Ovary (tissue), 3 donors: ENCODE measurements at regions not wholly inside any gene's neighbourhood (a gene's known extent, or its start where the extent isn't known, plus 50 kb on each side); places are given as distances from the start of the nearest gene placed in this dataset.

ENCODE experiments used
- CTCF ChIP-seq, 3 donors: fragments of 450-650 bp in 2 of 3; fragments of 200-600 bp in 1 of 3; IDR thresholded peaks; one replicate each; pipeline versions ENCODE4 v1.5.1 to v1.8.0; 2016 to 2022; ENCODE audit warnings: antibody characterized with exemption in 3 of 3, mild to moderate bottlenecking in 1 of 3
- EP300 ChIP-seq: sonication (generic); formaldehyde crosslinking; IDR thresholded peaks from one replicate; pipeline ENCODE4 v1.6.1; 2017; ENCODE audit warnings: antibody characterized with exemption
- donor health status: DM: no; HTN: no; CAD: no.

- TF ChIP-seq CTCF (IDR thresholded peaks at IDR 0.05) (no peak), EP300 (no peak)
These were observed 64.3 kb upstream of the MAP4K3 start for GRCh38 chr2:39501412-39501811.
